C4-2B (cell line): ENCODE measurements at regions not wholly inside any gene's neighbourhood (a gene's known extent, or its start where the extent isn't known, plus 50 kb on each side); places are given as distances from the start of the nearest gene placed in this dataset.
A peak's percentile ranks its signal among the peaks of the same experiment; 100 is the strongest.

Source experiments
- CTCF ChIP-seq: fragments of 450-650 bp; conservative IDR thresholded peaks from 2 replicates; pipeline ENCODE4 v1.5.1; 2017; ENCODE audit warnings: mild to moderate bottlenecking
- ZFX ChIP-seq: fragments of 450-650 bp; IDR thresholded peaks from 2 replicates; pipeline ENCODE4 v1.6.1; 2017

- peak; percentile 79 for TF ChIP-seq CTCF
- no peak for TF ChIP-seq ZFX
Observed at GRCh38 chr11:27204529-27204928, 158.5 kb downstream of the CCDC34 start.
